MCF 10A (cell line): ENCODE measurements at regions not wholly inside any gene's neighbourhood (a gene's known extent, or its start where the extent isn't known, plus 50 kb on each side); places are given as distances from the start of the nearest gene placed in this dataset.

Experiments
- BruUV-seq: library from RNA; stranded (reverse); fragments of 400-500 nt; replicated peaks from 2 replicates; lab custom pipeline; 2021; lab: Mats Ljungman, UMichigan
- CTCF ChIA-PET: fragments of 300-600 bp; sonication (Branson Sonifier 250); formaldehyde crosslinking; extraction: SDS; loops from one replicate; lab custom pipeline; 2021; ENCODE audit warnings: antibody characterized with exemption, inconsistent platforms; lab: Yijun Ruan, JAX
- POLR2A ChIA-PET: fragments of 300-600, 350-650 bp; sonication (Branson Sonifier 250); formaldehyde crosslinking; extraction: SDS; loops from one replicate; lab custom pipeline; 2020; ENCODE audit warnings: antibody characterized with exemption, inconsistent platforms; lab: Yijun Ruan, JAX
- DNase-seq: peaks from one replicate; pipeline ENCODE4 v3.0.0-alpha.2; 2018; ENCODE audit not compliant: unreplicated experiment
- H3K27ac Mint-ChIP-seq: one replicate; pipeline ENCODE4 v1.8.0; 2022; ENCODE audit warnings: mild to moderate bottlenecking, low read depth, mixed read lengths; ENCODE audit not compliant: unreplicated experiment
- H3K27me3 Mint-ChIP-seq: one replicate; pipeline ENCODE4 v1.8.0; 2022; ENCODE audit warnings: mixed read lengths; ENCODE audit not compliant: insufficient read depth, unreplicated experiment
- H3K36me3 Mint-ChIP-seq: one replicate; pipeline ENCODE4 v1.8.0; 2022; ENCODE audit warnings: mild to moderate bottlenecking, moderate library complexity, mixed read lengths; ENCODE audit not compliant: insufficient read depth, unreplicated experiment
- H3K4me1 Mint-ChIP-seq: one replicate; pipeline ENCODE4 v1.8.0; 2022; ENCODE audit warnings: mixed read lengths; ENCODE audit not compliant: insufficient read depth, unreplicated experiment
- H3K4me3 Mint-ChIP-seq: one replicate; pipeline ENCODE4 v1.8.0; 2022; ENCODE audit warnings: mild to moderate bottlenecking, moderate library complexity, mixed read lengths; ENCODE audit not compliant: unreplicated experiment
- H3K9me3 Mint-ChIP-seq: one replicate; pipeline ENCODE4 v1.8.0; 2022; ENCODE audit warnings: mixed read lengths; ENCODE audit not compliant: unreplicated experiment
- intact Hi-C: fragments of 100-400 bp; cut with micrococcal nuclease; formaldehyde crosslinking; loops from 2 replicates; pipeline ENCODE4 v1.14.1; 2022
- TF ChIP-seq, protein P1 (sequence below): fragments of 200-600 bp; IDR thresholded peaks from one replicate; pipeline ENCODE4 v1.8.0; 2022; ENCODE audit warnings: antibody characterized with exemption, mild to moderate bottlenecking; ENCODE audit not compliant: unreplicated experiment

DNA sequence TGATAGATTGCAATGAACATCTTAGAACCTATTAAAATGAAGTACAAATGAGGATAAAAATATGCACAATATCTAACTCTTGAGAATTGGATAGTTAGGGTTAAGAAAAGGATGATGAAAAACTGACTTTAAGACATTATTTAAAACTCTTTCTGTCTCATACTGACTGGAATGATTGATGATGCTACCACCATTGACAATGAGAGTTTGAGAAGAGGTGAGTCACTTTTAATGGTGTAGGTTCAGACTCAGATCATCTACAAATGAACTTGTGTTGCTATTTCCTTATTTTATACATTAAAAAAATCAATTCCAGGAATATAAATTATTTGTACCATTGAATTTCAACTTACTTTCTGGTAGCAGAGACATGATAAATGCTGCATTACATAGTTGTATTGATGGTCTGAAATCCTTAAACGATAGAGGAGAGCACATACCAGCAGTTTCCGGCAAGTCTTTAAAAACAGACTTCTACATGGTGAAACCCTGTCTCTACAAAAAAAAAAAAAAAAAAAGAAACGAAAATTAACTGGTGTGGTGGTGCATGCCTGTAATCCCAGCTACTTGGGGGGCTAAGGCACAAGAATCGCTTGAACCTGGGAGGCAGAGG lies 409.0 kb downstream of the OTOL1 start:
- no peaks in the 10 kb centered on the region for H3K4me1 Mint-ChIP-seq
- TF ChIP-seq, protein P1, sequence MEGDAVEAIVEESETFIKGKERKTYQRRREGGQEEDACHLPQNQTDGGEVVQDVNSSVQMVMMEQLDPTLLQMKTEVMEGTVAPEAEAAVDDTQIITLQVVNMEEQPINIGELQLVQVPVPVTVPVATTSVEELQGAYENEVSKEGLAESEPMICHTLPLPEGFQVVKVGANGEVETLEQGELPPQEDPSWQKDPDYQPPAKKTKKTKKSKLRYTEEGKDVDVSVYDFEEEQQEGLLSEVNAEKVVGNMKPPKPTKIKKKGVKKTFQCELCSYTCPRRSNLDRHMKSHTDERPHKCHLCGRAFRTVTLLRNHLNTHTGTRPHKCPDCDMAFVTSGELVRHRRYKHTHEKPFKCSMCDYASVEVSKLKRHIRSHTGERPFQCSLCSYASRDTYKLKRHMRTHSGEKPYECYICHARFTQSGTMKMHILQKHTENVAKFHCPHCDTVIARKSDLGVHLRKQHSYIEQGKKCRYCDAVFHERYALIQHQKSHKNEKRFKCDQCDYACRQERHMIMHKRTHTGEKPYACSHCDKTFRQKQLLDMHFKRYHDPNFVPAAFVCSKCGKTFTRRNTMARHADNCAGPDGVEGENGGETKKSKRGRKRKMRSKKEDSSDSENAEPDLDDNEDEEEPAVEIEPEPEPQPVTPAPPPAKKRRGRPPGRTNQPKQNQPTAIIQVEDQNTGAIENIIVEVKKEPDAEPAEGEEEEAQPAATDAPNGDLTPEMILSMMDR = no peak
- H3K4me3 Mint-ChIP-seq = no peak overlapping the region

DNA sequence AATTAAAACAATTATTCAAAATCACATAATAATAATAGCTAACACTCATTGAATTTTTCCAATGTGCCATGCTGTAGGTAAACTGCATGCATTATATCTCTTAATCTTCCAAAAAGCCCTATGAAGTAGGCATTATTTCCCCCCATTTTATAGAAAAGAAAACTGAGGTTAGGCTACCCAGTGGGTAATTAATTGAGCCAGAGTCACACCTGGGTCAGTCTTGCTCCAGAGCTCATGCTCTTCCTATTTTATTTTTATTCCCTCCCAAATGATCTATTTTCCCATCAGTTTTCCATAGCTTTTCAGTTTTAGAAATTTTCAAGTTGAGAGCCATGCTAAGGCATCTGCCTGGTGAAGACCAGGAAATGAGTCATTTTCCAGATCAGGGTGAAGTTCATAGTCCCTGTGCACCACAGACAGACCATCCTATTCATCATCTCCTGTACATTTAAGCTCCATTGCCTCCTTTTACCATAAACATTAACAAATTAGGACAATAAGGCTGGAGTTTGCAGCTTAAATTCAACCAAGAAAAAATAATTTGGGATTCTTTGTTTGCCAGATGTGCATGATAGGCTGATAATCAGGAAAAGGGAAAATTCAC lies 417.3 kb downstream of the OTOL1 start:
- ChIA-PET POLR2A (no interaction called here), CTCF (no interaction called here)
- intact Hi-C loops = no loop called here
- BruUV-seq = no TSS peak
- TF ChIP-seq, protein P1 = no peak
- DNase-seq = peak; percentile 31
- Mint-ChIP-seq H3K27ac (no peak overlapping the region), H3K4me3 (no peak overlapping the region), H3K4me1 (no peaks in the 10 kb centered on the region), H3K27me3 (no peaks in the 10 kb centered on the region), H3K36me3 (no peaks in the 10 kb centered on the region), H3K9me3 (no peaks in the 10 kb centered on the region)

More for the DNA sequence above, 409.0 kb downstream of the OTOL1 start:
- intact Hi-C loops = no loop called here
- no TSS peak for BruUV-seq
- H3K9me3 Mint-ChIP-seq = no peaks in the 10 kb centered on the region
- no peak overlapping the region for H3K27ac Mint-ChIP-seq
- ChIA-PET CTCF (interaction anchor here (0.6 kb wide), 1 partner anchor 240 kb away, joined by 3 read pairs; no protein-coding TSS in a partner anchor), POLR2A (no interaction called here)
- no peak for DNase-seq
- no peaks in the 10 kb centered on the region for H3K36me3 Mint-ChIP-seq
- H3K27me3 Mint-ChIP-seq = no peaks in the 10 kb centered on the region

DNA sequence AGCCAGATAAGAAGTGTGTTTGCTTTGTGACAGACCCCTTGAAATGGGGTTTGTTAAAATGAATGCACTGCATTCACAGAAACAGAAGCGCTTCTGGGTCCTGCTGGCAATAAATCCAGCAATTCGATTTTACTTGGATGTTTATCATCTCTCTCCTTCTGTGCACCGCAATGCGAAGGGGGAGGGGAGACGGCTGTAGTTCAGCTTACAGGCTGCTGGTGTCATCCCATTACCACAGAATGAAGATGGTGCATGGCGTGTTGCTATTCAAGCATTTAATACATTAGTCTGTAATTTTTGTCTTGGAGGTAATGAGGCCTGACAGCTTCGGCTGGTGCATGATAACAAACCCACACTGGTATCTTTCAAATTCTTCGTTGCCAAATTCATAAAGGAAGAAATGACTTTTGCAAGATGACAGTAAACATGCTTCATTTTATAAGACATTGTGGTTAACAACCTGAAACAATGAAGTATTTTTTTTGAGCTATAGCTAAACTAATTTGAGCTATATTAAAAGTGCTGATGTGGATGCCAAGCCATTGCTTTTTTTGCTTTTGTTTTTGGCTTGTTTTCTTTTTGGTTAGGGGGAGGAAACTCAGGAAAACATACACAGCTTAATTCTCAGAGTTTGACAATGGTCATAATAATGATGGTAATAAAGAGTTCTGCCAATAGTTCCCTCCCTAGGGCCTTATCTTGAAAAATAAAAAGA lies 418.3 kb downstream of the OTOL1 start:
- no peak overlapping the region for H3K4me3 Mint-ChIP-seq
- ChIA-PET POLR2A (interaction anchor here (0.6 kb wide), 1 partner anchor 1107 kb away, joined by 5 read pairs; no protein-coding TSS in a partner anchor), CTCF (no interaction called here)
- intact Hi-C loops = no loop called here
- no peak overlapping the region for H3K27ac Mint-ChIP-seq
- BruUV-seq = no TSS peak
- TF ChIP-seq, protein P1 = no peak
- H3K36me3 Mint-ChIP-seq = no peaks in the 10 kb centered on the region
- no peak for DNase-seq
- H3K4me1 Mint-ChIP-seq = no peaks in the 10 kb centered on the region
- H3K9me3 Mint-ChIP-seq = no peaks in the 10 kb centered on the region
- no peaks in the 10 kb centered on the region for H3K27me3 Mint-ChIP-seq

DNA sequence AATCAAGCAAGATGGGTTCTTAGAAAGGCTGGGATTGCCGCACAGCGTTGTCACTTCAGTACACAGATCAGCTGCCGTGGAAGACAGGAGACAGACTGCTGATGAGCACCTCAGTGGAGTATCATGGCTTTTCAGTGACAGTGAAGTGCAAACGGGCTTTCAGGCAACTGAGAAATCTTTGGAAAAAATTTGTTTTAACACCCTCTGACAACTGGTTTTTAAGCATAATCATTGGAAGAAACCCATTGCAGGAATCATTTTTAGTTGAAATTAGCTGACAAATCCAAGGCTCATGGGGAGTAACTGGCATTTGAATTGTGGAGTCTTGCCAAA lies 418.8 kb downstream of the OTOL1 start:
- Mint-ChIP-seq H3K27me3 (no peaks in the 10 kb centered on the region), H3K4me1 (no peaks in the 10 kb centered on the region), H3K4me3 (no peak overlapping the region), H3K27ac (no peak overlapping the region), H3K36me3 (no peaks in the 10 kb centered on the region), H3K9me3 (no peaks in the 10 kb centered on the region)
- ChIA-PET CTCF (interaction anchor here (0.9 kb wide), 1 partner anchor 21 kb away, joined by 3 read pairs; no protein-coding TSS in a partner anchor), POLR2A (interaction anchor here (0.6 kb wide), 1 partner anchor 1107 kb away, joined by 5 read pairs; no protein-coding TSS in a partner anchor)
- no peak for DNase-seq
- TF ChIP-seq, protein P1 = no peak
- no TSS peak for BruUV-seq
- intact Hi-C loops = no loop called here
